IPS-18a (cell line): ENCODE measurements at regions not wholly inside any gene's neighbourhood (a gene's known extent, or its start where the extent isn't known, plus 50 kb on each side); places are given as distances from the start of the nearest gene placed in this dataset.

Source experiments
- H3K27ac ChIP-seq: one replicate; pipeline ENCODE4 v1.5.1; 2013; ENCODE audit warnings: low read length
- H3K27me3 ChIP-seq: one replicate; pipeline ENCODE4 v1.6.1; 2013; ENCODE audit warnings: mild to moderate bottlenecking, low read length; ENCODE audit not compliant: control insufficient read depth, insufficient read depth
- H3K36me3 ChIP-seq: one replicate; pipeline ENCODE4 v1.6.1; 2013; ENCODE audit warnings: low read depth, low read length; ENCODE audit not compliant: control insufficient read depth
- H3K4me1 ChIP-seq: one replicate; pipeline ENCODE4 v1.6.1; 2013; ENCODE audit warnings: low read depth, low read length; ENCODE audit not compliant: control insufficient read depth
- H3K4me3 ChIP-seq: one replicate; pipeline ENCODE4 v1.5.1; 2013; ENCODE audit warnings: low read length
- H3K9ac ChIP-seq: one replicate; pipeline ENCODE4 v1.6.1; 2013; ENCODE audit warnings: mild to moderate bottlenecking, low read length, moderate library complexity
- H3K9me3 ChIP-seq: one replicate; pipeline ENCODE4 v1.6.1; 2013; ENCODE audit warnings: low read depth, low read length; ENCODE audit not compliant: control insufficient read depth

- H3K27me3 ChIP-seq, result no peaks in the 10 kb centered on the region
- no peak overlapping the region for H3K9ac ChIP-seq
These were observed 160.3 kb upstream of the DYNLRB2 start for GRCh38 chr16:80380514-80380913.

GRCh38 chr16:80377096-80377956, 163.5 kb upstream of the DYNLRB2 start:
- H3K4me3 ChIP-seq, result no peak overlapping the region
- H3K27ac ChIP-seq, result no peak overlapping the region
- H3K9ac ChIP-seq, result no peak overlapping the region
- H3K36me3 ChIP-seq, result no peaks in the 10 kb centered on the region
- no peaks in the 10 kb centered on the region for H3K4me1 ChIP-seq
- peaks cover 6% of the 10 kb centered on the region for H3K9me3 ChIP-seq
- no peaks in the 10 kb centered on the region for H3K27me3 ChIP-seq

More at GRCh38 chr16:80380514-80380913, 160.3 kb upstream of the DYNLRB2 start:
- no peak overlapping the region for H3K4me3 ChIP-seq
- H3K36me3 ChIP-seq, result no peaks in the 10 kb centered on the region
- H3K9me3 ChIP-seq, result no peaks in the 10 kb centered on the region
- H3K4me1 ChIP-seq, result no peaks in the 10 kb centered on the region
- H3K27ac ChIP-seq, result no peak overlapping the region

- H3K27ac ChIP-seq, result no peak overlapping the region
- peaks cover 6% of the 10 kb centered on the region for H3K9me3 ChIP-seq
- H3K27me3 ChIP-seq, result no peaks in the 10 kb centered on the region
- no peaks in the 10 kb centered on the region for H3K4me1 ChIP-seq
- no peak overlapping the region for H3K4me3 ChIP-seq
- no peak overlapping the region for H3K9ac ChIP-seq
- no peaks in the 10 kb centered on the region for H3K36me3 ChIP-seq
These were observed 164.8 kb upstream of the DYNLRB2 start for GRCh38 chr16:80375973-80376372.

- Histone ChIP-seq H3K9ac (no peak overlapping the region), H3K4me3 (no peak overlapping the region), H3K27ac (no peak overlapping the region), H3K36me3 (no peaks in the 10 kb centered on the region), H3K27me3 (no peaks in the 10 kb centered on the region), H3K4me1 (no peaks in the 10 kb centered on the region), H3K9me3 (peaks cover 6% of the 10 kb centered on the region)
These were observed 165.3 kb upstream of the DYNLRB2 start for GRCh38 chr16:80375513-80375912.

- Histone ChIP-seq H3K9me3 (peaks cover 6% of the 10 kb centered on the region), H3K27ac (no peak overlapping the region), H3K36me3 (no peaks in the 10 kb centered on the region), H3K27me3 (no peaks in the 10 kb centered on the region), H3K4me1 (no peaks in the 10 kb centered on the region), H3K9ac (no peak overlapping the region), H3K4me3 (no peak overlapping the region)
These were observed 168.5 kb upstream of the DYNLRB2 start for GRCh38 chr16:80372341-80372740.

- no peaks in the 10 kb centered on the region for H3K36me3 ChIP-seq
- peaks cover 6% of the 10 kb centered on the region for H3K9me3 ChIP-seq
- H3K27me3 ChIP-seq, result no peaks in the 10 kb centered on the region
- no peak overlapping the region for H3K4me3 ChIP-seq
- no peak overlapping the region for H3K27ac ChIP-seq
- no peak overlapping the region for H3K9ac ChIP-seq
- no peaks in the 10 kb centered on the region for H3K4me1 ChIP-seq
These were observed 171.4 kb upstream of the DYNLRB2 start for GRCh38 chr16:80369138-80369958.

DNA sequence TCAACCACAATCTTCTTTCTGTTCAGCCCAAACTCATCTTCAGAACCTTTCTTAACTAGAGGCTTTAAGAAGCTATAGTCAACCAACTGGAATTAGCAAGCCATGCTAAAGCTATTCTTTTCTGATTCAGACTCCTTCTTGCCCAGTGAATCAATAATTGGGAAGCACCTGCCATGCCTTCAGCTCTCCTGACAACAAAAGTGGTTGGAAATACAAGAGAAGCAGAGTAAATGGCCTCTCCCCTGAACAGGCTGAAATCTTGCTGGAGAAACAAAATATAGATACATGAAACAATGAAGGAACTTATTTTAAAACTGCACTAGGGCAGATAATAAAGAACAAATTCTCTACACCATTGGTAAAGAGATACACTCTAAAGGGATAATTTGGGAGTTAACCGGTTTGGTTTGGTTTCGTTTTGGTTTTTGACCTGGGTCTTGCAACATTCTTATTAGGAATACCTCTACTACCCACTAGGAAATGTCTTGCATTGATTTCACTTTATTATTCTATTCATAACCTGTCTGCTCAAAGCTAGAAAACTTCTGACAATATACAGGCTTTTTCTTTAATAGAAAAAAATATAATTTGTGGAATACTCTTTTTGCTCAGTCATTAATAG, 173.6 kb upstream of the DYNLRB2 start:
- H3K27ac ChIP-seq, result no peak overlapping the region
- no peaks in the 10 kb centered on the region for H3K9me3 ChIP-seq
- no peak overlapping the region for H3K9ac ChIP-seq
- no peaks in the 10 kb centered on the region for H3K4me1 ChIP-seq
- no peaks in the 10 kb centered on the region for H3K36me3 ChIP-seq
- H3K27me3 ChIP-seq, result no peaks in the 10 kb centered on the region
- H3K4me3 ChIP-seq, result no peak overlapping the region

- Histone ChIP-seq H3K4me3 (no peak overlapping the region), H3K9ac (no peak overlapping the region), H3K27me3 (no peaks in the 10 kb centered on the region), H3K27ac (no peak overlapping the region), H3K36me3 (no peaks in the 10 kb centered on the region), H3K4me1 (no peaks in the 10 kb centered on the region), H3K9me3 (no peaks in the 10 kb centered on the region)
These were observed 174.8 kb upstream of the DYNLRB2 start for GRCh38 chr16:80366023-80366422.

DNA sequence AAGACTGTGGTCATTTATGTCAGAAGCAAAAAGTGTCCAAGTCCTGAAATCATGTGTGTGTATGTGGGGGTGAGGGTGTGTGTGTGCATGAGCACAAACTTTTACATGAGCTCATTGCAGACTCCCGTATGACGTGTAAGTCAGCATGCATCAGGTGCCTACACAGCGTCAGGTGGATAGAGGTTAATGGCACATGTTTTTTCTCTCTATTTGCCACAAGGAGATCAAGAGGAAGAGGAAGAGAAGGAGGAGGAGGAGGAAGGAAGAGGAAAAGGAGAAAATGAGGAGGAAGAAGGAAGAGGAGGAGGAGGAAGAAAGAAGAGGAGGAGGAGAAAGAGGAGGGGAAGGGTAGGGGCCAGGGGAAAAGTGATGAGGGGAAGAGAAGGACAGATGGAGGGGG, 178.0 kb upstream of the DYNLRB2 start:
- Histone ChIP-seq H3K27ac (no peak overlapping the region), H3K4me1 (no peaks in the 10 kb centered on the region), H3K9me3 (no peaks in the 10 kb centered on the region), H3K27me3 (no peaks in the 10 kb centered on the region), H3K9ac (no peak overlapping the region), H3K4me3 (no peak overlapping the region), H3K36me3 (no peaks in the 10 kb centered on the region)

DNA sequence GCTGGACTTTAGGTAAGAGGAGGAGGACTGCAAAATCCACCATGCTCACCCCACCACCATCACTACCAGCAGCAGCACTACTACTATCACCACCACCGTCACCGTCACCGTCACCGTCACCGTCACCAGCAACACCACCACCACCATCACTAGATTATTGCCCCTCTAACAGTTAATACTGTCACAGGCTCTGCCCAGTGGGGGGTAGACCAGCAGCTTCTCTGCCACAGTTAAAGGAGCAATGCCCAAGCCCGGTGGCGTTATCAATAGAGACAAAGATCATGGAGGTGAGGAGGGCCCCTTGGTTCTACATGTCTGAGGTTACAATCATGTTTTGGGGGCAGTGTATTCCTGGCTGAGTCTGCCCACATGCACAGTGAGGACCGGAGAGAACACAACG, 184.4 kb upstream of the DYNLRB2 start:
- Histone ChIP-seq H3K36me3 (no peaks in the 10 kb centered on the region), H3K4me3 (no peak overlapping the region), H3K4me1 (no peaks in the 10 kb centered on the region), H3K9me3 (no peaks in the 10 kb centered on the region), H3K27ac (no peak overlapping the region), H3K27me3 (no peaks in the 10 kb centered on the region), H3K9ac (no peak overlapping the region)

- no peak overlapping the region for H3K9ac ChIP-seq
- H3K9me3 ChIP-seq, result no peaks in the 10 kb centered on the region
- H3K27ac ChIP-seq, result no peak overlapping the region
- H3K4me3 ChIP-seq, result no peak overlapping the region
- H3K36me3 ChIP-seq, result no peaks in the 10 kb centered on the region
- H3K4me1 ChIP-seq, result no peaks in the 10 kb centered on the region
- no peaks in the 10 kb centered on the region for H3K27me3 ChIP-seq
These were observed 185.5 kb upstream of the DYNLRB2 start for GRCh38 chr16:80355335-80355734.
